CD4-positive, alpha-beta T cell treated with Interleukin-17A for 1 hour (primary cell): ENCODE measurements at regions not wholly inside any gene's neighbourhood (a gene's known extent, or its start where the extent isn't known, plus 50 kb on each side); places are given as distances from the start of the nearest gene placed in this dataset.

ENCODE experiments used
- DNase-seq: peaks from one replicate; pipeline ENCODE4 v3.0.0-alpha.2; 2020

DNA sequence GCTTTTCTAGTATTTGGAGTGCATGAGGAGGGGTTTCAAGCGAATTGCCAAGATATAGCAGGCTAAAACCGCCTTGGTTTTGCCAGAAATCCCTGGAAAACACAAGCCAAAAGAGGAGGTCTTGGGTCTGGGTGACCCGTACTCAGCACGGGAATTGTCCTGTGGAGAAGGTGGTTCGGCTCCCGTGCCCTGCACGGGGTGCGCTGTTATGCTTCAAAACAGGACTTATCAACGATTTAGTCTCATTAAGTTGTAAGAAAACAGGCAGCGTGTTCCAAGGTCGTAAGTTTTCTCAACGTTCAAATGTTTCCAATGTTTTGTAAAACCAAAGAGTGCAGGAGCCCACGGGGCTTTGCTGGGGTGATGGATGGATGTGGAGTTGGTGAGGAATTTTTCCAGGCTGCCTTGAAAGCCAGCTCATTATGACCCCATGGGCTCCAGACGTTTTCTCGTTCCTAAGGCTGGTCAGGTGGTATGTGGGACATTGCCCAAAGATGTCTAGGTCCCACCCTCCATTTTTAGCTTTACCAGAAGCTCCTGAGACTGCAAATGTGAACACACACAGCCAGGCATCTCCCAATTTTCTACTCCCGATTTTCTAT, 75.4 kb upstream of the CLDN14 start:
- no peak for DNase-seq

DNA sequence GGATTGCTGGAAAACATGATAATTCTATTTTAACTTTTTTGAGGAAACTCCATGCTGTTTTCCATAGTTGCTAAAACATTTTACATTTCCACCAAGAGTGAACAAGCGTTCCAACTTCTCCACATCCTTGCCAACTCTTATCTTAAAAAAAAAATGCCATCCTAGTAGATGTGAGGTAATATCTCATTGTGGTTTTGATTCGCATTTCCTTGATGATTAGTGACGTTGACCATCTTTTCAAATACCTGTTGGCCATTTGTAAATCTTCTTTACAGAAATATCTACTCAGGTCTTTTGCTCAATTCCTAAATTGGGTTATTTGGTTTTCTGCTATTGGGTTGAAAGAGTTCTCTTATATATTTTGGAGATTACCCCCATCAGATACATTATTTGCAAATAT, 77.4 kb upstream of the CLDN14 start:
- DNase-seq = no peak

DNA sequence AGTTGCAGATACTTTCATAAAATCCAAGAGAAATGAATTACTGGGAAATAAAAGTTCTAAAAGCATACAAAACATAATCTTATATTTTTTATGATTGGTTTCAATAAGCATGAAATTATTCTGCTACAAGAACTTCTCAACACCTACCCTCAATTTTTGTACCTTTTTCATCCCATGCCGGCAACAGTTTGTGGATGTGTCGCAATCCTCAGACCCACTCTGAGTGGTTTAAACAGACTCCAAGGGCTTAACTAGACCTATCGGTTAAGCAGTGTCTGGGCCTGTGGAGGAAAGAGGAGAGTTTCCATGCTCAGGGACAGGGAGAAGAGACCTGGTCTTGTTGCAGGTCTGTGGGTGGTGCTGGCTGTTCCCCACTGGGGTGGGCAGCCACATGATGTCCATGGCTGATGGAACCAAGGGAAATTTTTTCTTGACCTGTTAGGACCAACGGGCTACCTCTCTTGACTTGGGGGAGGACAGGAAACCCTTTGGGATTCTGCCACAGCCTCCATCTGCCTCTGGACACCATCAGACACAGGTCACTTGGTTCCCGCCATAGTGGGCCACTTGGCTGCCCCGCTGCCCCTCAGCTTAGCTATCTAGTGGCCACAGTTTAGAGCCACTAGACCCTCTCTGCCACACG, 81.1 kb upstream of the CLDN14 start:
- no peak for DNase-seq

DNA sequence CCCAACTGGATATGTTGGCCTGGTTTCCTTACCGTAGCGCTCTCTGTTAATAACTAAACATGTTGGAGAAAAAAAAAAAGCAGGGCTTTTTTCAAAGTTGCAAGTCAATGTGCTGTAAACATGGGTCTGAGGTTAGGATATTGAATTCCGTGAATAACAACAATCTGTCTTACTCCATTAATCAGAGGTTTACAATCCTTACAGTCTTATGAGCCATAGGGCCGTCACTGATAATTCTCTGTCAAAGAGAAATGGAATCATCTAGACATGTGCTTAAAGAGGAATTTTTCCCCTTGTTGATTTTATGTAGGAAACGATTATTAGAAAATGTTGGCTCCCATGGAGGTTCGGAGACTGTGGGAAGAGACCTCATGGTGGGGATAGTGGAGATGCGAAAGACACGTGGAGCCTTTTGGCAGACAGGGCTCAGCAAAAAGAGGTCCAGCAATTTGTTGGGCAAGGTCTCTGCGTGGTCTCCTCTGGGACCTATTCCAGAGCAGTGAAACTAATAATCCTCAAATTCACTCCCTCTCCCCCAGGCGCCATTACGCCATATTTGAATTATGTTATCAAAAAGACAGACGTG, 83.5 kb upstream of the CLDN14 start:
- no peak for DNase-seq

DNA sequence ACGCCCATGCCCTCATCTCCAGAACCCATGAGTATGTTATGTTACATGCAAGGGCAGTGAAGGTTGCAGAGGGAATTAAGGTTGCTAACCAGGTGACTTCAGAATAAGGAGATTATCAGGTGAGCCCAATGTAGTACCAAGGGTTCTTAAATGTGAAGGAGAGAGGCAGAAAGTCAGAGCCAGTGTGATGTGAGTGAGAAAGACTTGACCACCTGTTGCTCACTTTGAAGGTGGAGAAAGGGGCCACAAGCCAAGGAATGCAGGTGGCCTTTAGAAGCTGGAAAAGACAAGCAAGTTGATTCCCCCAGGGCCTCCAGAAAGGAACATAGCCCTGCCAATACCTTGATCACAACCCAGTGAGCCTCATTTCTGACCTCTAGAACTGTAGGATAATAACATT, 84.7 kb upstream of the CLDN14 start:
- no peak for DNase-seq

DNA sequence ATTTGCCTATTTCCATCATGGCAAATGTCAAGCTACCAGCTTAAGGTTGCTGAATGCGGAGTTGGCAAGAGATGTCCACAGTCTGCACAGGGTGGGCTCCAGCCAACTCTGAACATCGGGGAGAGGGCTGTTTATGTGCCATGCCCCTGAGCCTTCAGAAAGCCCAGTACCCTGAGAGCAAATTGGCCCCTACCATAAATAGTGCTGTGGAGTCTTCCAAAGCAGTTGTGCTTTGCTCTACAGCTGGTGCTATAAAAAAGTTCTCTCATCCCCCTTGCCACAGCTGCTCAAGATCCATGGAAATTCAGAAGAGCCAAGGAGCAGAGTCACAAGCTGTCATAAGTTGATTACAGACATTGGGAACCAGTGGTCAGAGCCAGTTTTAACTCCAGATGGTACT, 85.6 kb upstream of the CLDN14 start:
- no peak for DNase-seq

DNA sequence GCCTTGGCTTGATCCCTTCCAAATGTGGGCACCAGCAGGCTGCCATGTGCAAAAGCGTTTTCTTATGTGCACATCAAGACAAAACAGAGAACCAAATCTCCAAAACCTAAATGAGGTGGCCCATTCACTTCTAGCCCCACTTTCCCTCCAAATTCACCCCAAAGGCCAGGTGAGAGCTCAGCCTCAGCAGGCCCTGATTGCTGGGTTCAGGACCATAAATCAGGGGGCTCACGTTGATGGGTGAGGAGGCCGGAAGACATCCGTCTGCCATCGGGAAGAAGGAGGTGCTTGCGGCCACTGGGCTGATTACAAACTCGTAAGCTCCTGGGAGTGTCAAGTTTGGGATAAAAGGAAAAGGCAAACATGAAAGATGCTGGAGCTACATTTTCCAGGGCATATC, 86.7 kb upstream of the CLDN14 start:
- no peak for DNase-seq

DNA sequence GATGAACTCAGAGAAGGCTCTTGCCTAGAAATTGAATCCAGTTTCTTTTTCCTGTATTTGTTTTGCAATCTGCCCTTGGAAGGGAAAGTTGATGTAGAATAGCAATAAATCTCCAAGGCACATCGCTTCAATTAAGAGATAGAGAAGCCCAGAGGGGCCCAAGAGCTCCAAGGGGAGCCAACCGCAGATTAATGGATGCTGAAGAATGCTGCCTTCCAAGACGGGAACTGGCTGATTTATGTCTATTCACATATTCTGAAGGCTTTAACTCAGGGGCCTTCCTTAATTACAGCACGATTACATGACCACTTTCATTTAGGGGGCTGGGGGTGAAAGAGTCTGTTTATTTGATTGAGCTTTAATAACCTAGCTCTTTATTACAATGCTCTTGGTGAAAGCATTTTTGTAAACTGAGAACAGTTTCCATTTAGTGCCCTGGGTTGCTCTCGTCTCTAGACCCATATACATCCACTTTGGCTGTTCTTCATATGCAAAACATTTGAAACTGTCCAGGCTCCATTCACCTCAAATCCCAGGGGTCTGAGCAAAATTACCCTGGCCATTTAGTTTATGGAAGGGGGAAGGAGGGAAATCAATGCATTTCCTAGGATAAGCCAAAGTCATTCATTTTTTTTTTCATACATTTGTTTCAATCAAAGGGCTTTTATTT, 87.4 kb upstream of the CLDN14 start:
- no peak for DNase-seq

DNA sequence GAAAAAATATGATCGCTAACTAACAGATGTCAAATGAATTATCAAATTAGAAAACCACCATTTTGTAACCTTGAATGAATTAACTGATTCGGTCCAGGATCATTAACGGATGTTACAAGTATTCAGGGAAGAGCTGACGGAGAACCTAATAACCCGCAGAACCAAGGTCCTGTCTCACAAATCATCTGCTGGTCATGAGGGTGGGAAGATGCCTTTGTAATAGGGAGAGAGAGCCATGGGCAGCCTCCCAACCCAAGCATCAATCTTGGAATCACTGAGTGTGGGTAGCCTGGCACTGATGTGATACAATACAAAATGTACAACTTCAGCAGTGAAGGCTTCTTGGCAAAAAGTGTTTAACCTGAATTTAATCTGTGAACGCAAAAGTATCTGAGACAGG, 89.6 kb upstream of the CLDN14 start:
- DNase-seq = no peak

DNA sequence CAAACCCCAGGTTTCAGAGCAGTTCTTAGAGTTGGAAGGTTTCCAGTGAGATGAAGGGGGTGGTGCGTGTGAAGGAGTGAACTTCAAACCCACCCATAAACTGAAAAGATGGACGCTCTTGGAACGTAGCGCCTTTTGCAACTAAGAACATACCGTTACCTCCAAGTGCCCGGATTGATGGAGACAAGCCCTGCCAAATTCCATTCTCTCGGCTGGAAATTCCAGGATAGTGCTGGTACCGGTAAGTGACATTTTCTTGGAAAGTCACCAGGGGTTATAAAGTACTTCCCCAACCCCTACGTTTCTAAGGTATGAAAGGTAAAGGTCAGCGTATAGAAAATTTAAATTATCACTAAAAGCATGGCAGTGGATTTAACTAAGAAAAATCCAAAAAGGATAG, 91.6 kb upstream of the CLDN14 start:
- DNase-seq = no peak

DNA sequence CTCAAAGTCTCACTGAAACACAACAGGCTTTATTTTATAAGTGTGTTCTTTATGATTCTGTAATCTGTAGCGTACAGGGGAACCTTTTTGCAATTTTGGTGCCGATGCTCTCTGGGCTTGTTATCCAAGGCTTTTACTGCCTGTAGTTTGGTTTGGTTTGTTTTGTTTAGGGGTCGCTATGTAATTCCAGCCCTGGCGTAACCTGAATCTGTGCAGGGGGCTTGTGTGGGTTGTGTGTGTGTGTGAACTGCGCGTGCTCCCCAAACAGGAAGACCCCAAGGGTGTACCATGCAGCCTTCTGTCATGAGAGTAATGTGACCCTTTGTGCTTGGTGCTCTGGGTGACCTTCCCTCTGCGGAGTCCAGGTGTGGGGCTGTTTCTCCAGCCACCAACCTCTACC, 92.1 kb upstream of the CLDN14 start:
- DNase-seq = no peak

DNA sequence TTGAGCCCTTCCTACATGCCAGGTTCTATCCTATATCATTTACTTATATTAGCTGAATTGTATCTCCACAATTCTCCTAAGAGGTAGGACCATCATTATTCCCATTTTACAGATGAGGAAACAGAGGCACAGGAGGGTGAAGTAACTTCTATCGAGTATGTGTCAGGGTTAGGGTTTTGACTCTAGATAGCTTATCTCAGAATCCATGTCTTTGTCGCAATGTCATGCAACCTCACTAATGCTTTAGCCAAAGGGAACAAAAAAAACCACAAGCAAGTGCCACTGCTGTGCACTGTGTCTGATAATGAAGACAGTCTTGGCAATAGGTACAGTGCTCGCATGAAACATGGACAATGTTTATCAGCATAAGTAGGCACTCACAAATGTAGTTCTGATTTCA, 95.4 kb upstream of the CLDN14 start:
- DNase-seq = no peak

DNA sequence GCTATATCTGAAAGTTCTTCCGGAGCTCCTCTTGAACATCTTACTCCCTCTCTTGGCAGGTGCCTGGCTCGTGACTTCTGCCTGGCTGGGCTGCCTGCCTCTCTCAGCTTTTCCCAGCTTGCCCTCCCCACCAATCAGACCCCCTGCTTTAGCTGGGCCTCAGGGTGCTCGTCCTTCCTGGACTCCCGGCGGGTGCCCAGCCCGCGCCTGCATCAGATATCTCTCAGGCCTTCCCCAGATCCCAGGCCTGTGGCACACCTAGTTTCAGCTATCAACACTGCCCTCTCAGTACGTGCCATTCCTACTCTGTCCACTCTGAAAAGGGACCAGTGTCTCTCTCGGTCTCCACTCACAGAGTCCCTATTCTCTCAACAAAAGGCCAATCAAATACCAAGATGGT, 96.5 kb upstream of the CLDN14 start:
- DNase-seq = no peak

DNA sequence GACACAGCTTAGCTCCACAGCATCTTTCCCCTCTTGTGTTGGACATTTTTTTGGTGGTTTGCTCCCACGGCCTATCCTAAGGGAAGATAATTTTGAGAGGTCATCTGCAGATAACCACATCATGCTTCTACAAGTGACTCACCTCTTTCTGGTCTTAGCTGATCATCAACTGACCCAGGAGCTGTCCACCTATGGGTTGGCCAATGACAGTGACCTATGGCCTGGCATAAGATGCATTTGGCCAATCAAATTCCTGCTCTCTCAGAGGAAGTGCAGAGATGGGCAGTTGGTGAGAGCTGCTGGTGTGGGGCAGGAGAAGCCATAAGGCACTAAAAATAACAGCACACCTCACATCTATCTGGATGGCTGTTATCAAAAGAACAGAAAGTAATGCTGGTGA, 100.0 kb upstream of the CLDN14 start:
- no peak for DNase-seq

DNA sequence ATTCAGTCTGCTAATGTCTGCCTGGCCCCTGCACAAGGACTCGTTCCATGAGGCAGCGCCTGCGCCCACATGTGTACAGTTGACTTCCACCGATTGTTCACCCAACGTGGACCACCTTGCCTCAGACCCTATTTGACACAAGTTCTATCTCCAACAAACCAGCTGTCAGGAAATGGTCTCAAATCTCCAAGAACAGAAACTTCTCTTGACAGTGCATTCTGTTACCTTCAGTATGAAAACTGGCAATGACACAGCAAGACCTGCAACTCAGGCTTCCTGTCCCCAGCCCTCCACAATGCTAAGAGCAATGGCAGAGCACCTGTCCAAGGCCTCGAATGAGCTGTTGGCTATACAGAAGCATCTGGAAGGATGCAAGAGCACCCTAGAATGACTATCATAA, 102.3 kb upstream of the CLDN14 start:
- DNase-seq = no peak

DNA sequence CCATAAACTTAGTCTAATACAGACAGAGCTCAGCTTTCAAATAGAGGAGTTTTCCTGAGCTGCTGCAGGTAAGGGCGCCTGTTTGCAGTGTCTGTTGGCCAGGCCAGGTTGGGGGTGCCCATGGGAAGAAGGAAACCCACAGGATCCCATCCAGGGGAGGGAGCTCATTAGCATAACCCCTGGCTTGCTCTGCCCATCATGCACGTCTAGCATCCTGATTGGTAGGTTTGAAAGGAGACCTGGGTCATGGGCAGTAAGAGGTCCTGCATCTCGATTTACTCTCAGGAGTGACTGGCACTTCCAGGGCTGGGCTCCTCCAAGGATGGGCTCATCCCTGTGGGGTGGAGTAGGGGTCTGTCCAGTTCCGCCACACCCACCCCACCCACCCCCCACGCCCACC, 103.7 kb upstream of the CLDN14 start:
- no peak for DNase-seq

DNA sequence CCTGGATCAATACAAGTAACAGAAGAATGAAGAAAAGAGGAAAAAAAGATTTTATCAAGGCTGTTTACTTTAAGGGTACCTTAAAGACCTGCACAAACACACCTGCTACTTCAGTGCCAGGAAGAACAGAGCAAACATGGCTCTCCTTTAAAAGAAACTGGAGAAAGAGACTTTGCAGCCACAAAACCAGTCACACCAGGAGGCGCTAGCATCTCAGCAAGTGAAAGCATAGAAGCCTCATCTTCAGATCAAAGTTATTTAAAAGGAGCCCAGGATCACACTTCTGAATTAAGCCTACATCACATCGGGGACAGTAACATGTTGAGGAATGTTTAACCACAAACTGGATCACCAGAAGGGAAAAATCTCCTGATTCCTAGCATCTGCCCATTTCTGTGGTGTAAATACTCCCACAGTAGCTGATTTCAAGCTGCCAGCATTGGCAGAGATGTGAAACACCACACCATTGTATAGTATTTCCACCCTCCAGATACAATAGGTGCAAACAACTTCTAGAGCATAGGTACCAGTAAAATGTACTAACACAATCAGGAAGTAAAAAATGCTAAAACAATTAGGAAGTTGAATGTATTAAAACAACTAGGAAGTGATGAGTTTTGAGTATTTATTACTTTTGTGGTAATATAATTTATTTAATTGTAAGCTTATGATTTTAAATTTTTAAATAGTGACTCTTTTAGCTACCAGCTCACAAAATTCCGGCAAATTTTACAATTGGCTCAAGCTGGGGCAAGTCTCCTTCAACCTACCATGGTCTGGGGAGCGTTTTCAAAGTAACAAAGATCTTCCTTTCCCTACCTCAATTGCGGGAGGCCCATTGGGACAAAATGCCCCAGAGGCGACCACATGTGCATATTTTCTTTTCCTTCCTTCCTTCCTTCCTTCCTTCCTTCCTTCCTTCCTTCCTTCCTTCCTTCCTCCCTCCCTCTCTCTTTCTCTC, 105.3 kb upstream of the CLDN14 start:
- DNase-seq = no peak

DNA sequence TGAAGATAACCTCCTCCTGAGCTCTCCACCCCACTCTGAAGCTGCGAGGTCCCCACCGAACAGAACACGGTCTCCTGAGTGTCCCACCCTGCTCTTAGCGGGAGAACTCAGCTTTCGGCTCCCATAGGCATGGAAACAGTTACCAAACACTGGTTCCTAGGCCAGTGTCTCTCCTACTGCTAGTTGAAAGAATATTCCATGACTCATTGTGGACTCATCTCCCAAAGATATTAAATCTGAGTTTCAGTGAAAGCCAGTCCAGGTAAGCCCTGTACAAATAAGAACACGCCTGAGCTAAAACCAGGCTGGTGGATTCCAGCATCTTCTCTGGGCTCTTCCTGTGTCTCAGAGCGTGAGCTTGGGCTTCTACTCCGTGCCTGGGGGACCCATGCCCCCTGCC, 107.5 kb upstream of the CLDN14 start:
- DNase-seq = no peak

DNA sequence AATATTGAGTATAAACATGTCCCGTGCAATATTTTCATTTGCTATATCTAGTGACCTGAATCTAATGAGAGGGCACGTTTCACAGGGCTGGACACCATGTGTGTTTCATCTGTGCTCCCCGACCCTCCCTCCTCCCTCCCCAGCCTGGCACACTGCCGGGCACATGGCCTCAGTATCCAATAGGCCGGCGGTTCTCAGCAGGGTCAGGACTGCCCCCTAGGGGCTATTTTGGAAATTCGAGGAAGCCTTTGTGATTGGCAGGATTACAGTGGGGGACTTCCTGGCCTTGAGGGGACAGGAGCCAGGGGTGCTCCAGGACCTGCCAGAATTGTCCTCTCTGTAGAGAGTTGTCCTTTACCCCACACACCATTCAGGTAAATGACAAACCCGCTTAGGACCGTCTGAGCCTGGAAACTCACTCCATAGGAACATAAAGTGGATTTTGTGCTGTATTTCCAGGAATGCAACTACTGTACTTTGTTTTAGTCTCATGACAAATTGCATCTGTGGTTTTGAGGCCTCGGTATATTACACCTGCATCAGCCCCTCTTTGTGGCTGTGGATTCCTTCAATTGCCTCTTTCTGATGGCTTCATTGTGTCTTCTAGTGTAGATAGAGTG, 109.5 kb upstream of the SIM2 start:
- no peak for DNase-seq

DNA sequence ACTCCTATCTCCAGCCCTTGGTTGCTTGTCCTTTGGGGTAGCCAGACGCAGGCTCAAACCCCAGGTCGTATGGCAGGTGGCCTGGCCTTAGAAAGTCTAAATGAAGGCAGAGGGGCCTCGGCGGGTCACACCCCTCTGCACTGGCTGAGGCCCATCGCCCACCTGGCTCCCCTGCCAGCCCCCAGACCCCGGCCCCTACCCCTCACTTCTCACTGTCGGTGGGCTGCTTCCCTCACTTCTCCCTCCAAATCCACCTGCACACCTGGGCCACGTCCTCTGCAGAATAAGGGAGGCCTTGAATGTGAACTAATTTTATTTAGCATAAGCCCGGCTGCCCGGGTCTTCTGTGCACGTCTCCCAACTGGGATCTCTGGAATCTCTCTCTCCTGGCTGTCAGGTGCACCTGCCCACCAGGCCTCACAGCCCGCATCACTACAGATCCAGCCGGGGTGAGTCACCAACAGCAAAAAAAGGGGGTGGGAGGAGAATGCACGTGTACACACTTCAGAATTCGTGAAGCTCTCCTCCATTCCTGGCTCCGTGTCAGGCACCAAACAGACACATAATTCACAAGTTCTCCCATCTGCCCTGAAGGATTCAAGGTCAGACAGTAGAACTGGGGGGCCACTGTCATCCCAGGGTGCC, 107.5 kb upstream of the SIM2 start:
- DNase-seq = no peak

DNA sequence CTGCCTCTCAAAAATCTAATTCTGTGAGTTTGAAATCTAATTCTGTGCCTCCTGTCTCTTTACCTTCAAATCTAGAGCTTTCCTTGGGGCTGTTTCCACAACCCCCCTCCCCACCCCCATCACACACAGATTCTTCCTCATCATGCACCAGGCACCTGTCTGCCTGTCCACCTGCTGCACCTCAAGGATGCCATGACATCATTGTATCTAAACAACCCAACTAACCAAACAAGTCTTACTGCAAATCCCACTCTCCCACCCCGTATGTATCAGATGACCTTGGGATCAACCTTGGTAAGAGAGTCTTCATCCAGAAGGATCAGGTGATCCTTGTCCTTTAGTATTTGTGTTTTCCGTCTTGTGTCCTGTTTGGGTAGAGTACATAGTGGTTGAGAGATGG, 102.7 kb upstream of the SIM2 start:
- DNase-seq = no peak

DNA sequence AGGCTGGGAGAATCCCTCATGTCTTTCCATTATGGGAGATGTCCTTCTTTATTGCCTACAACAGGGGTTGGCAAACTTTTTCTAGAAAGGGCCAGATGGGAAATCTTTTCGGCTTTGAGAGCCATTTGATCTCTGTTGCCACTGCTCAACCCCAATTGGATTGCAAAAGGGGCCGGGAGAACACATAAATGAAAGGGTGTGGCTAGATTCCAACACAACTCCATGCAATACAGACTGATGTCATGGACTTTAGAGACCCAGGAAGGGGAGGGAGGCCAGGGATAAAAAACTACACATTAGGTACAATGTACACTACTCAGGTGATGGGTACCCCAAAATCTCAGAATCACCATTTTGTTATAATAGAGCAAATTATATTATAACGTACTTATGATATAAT, 97.6 kb upstream of the SIM2 start:
- no peak for DNase-seq
